A673 (cell line): ENCODE measurements at regions not wholly inside any gene's neighbourhood (a gene's known extent, or its start where the extent isn't known, plus 50 kb on each side); places are given as distances from the start of the nearest gene placed in this dataset.
A peak's percentile ranks its signal among the peaks of the same experiment; 100 is the strongest.

ENCODE experiments used
- BruUV-seq: library from RNA; stranded (reverse); fragments of 400-500 nt; replicated peaks from 2 replicates; lab custom pipeline; 2021; lab: Mats Ljungman, UMichigan
- CTCF ChIA-PET: fragments of 300-600 bp; sonication (Branson Sonifier 250); formaldehyde crosslinking; loops from one replicate; lab custom pipeline; 2022; ENCODE audit warnings: antibody characterized with exemption; lab: Charles Lee
- POLR2A ChIA-PET: fragments of 300-600 bp; sonication (Branson Sonifier 250); formaldehyde crosslinking; loops from one replicate; lab custom pipeline; 2022; ENCODE audit warnings: antibody characterized with exemption; ENCODE audit not compliant: low non-redundant PET; lab: Charles Lee
- DNase-seq: peaks from one replicate; pipeline ENCODE4 v3.0.0-alpha.2; 2015; ENCODE audit warnings: low spot score
- H3K27ac ChIP-seq: fragments of 200-600 bp; sonication (generic); 2 replicates; pipeline ENCODE4 v1.5.1; 2016; ENCODE audit warnings: mixed run types, low read depth, mild to moderate bottlenecking, mixed read lengths, antibody characterized with exemption, low read length; ENCODE audit not compliant: poor library complexity, severe bottlenecking
- H3K27me3 ChIP-seq: fragments of 200-600 bp; sonication (generic); replicated peaks from 2 replicates; pipeline ENCODE4 v1.6.1; 2017; ENCODE audit warnings: mixed run types, low read depth, mild to moderate bottlenecking, mixed read lengths, antibody characterized with exemption, low read length; ENCODE audit not compliant: insufficient read depth, poor library complexity
- H3K36me3 ChIP-seq: fragments of 200-600 bp; sonication (generic); 2 replicates; pipeline ENCODE4 v1.6.1; 2016; ENCODE audit warnings: mixed run types, mild to moderate bottlenecking, mixed read lengths, antibody characterized with exemption, low read length; ENCODE audit not compliant: insufficient read depth, poor library complexity, severe bottlenecking
- H3K4me1 ChIP-seq: fragments of 200-600 bp; sonication (generic); 2 replicates; pipeline ENCODE4 v1.6.1; 2017; ENCODE audit warnings: mixed run types, mild to moderate bottlenecking, mixed read lengths, antibody characterized with exemption, low read length; ENCODE audit not compliant: insufficient read depth, poor library complexity, severe bottlenecking
- H3K4me3 ChIP-seq: fragments of 200-600 bp; sonication (generic); 2 replicates; pipeline ENCODE4 v1.5.1; 2016; ENCODE audit warnings: low read depth, mixed run types, mild to moderate bottlenecking, mixed read lengths, low read length; ENCODE audit not compliant: poor library complexity, severe bottlenecking
- H3K9me3 ChIP-seq: fragments of 200-600 bp; sonication (generic); 2 replicates; pipeline ENCODE4 v1.6.1; 2016; ENCODE audit warnings: mixed run types, low read depth, mild to moderate bottlenecking, mixed read lengths, antibody characterized with exemption, low read length; ENCODE audit not compliant: poor library complexity, severe bottlenecking
- CTCF ChIP-seq: fragments of 300-800, 200-600 bp; sonication (generic); conservative IDR thresholded peaks from 2 replicates; pipeline ENCODE4 v1.5.1; 2017; ENCODE audit warnings: low read depth, mild to moderate bottlenecking, antibody characterized with exemption, low read length, moderate library complexity, mixed read lengths
- EZH2 ChIP-seq: fragments of 200-600 bp; sonication (generic); IDR thresholded peaks from 2 replicates; pipeline ENCODE4 v1.6.1; 2017; ENCODE audit warnings: borderline replicate concordance, low read depth, mild to moderate bottlenecking, mixed read lengths, antibody characterized with exemption, low read length; ENCODE audit not compliant: poor library complexity, severe bottlenecking
- intact Hi-C: fragments of 100-400 bp; cut with micrococcal nuclease; formaldehyde crosslinking; loops from one replicate; pipeline ENCODE4 v1.10.0; 2022; ENCODE audit not compliant: unreplicated experiment

GRCh38 chr18:56257205-56257604 is 381.2 kb downstream of the TXNL1 start:
- intact Hi-C loops: no loop called here
- BruUV-seq: no TSS peak
- peak; percentile 32 for DNase-seq
- Histone ChIP-seq H3K27ac (no peak overlapping the region), H3K4me3 (no peak overlapping the region), H3K9me3 (no peaks in the 10 kb centered on the region), H3K4me1 (no peaks in the 10 kb centered on the region), H3K36me3 (no peaks in the 10 kb centered on the region), H3K27me3 (no peaks in the 10 kb centered on the region)
- TF ChIP-seq CTCF (no peak), EZH2 (no peak)
- ChIA-PET POLR2A (interaction anchor here (0.6 kb wide), 1 partner anchor 242 kb away, joined by 7 read pairs; no protein-coding TSS in a partner anchor), CTCF (no interaction called here)

- no peak overlapping the region for H3K4me3 ChIP-seq
- no peak for TF ChIP-seq CTCF
- no peak for TF ChIP-seq EZH2
- ChIA-PET CTCF (no interaction called here), POLR2A (interaction anchor here (0.6 kb wide), 1 partner anchor 243 kb away, joined by 7 read pairs; no protein-coding TSS in a partner anchor)
- H3K27me3 ChIP-seq: no peaks in the 10 kb centered on the region
- H3K4me1 ChIP-seq: no peaks in the 10 kb centered on the region
- no peaks in the 10 kb centered on the region for H3K9me3 ChIP-seq
- intact Hi-C loops: no loop called here
- no peak overlapping the region for H3K27ac ChIP-seq
- no peak for DNase-seq
- no peaks in the 10 kb centered on the region for H3K36me3 ChIP-seq
- no TSS peak for BruUV-seq
Observed at GRCh38 chr18:56256659-56257058, 381.7 kb downstream of the TXNL1 start.

GRCh38 chr18:56255381-56255780 is 383.0 kb downstream of the TXNL1 start:
- no peak overlapping the region for H3K4me3 ChIP-seq
- intact Hi-C loops: no loop called here
- H3K36me3 ChIP-seq: no peaks in the 10 kb centered on the region
- H3K27ac ChIP-seq: no peak overlapping the region
- TF ChIP-seq CTCF (no peak), EZH2 (no peak)
- H3K9me3 ChIP-seq: no peaks in the 10 kb centered on the region
- DNase-seq: no peak
- H3K4me1 ChIP-seq: no peaks in the 10 kb centered on the region
- no TSS peak for BruUV-seq
- H3K27me3 ChIP-seq: no peaks in the 10 kb centered on the region
- ChIA-PET CTCF (no interaction called here), POLR2A (no interaction called here)
